ENCODE measurements at regions not wholly inside any gene's neighbourhood (a gene's known extent, or its start where the extent isn't known, plus 50 kb on each side); places are given as distances from the start of the nearest gene placed in this dataset.

DNA sequence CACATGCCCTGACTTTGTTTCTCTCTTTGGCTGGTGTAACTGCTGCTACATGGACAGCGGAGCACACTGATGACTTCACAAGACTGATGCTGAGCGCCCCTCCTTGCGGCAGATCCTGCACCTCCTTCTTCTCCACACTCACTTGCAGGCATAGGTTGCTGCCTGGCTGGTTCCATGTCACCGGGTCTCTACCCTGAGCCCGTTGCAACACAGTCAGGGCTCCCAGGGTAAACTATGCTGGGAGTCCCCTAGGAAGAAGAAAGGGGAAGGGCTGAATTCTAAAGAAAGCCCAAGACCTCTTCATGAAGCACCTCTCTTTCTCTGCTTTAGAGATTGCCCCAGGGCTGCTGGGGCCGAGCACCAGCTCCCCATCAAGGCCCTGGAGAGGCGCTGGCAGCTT, 83.3 kb upstream of the DUSP22 start:
- TF ChIP-seq BHLHE40 (IDR thresholded peaks at IDR 0.05; ENCODE audit: borderline replicate concordance) (no peak), NFRKB (IDR thresholded peaks at IDR 0.05) (no peak), SUZ12 (IDR thresholded peaks at IDR 0.05) (no peak), TARDBP (IDR thresholded peaks at IDR 0.05) (no peak)
